ENCODE measurements at regions not wholly inside any gene's neighbourhood (a gene's known extent, or its start where the extent isn't known, plus 50 kb on each side); places are given as distances from the start of the nearest gene placed in this dataset.

DNA sequence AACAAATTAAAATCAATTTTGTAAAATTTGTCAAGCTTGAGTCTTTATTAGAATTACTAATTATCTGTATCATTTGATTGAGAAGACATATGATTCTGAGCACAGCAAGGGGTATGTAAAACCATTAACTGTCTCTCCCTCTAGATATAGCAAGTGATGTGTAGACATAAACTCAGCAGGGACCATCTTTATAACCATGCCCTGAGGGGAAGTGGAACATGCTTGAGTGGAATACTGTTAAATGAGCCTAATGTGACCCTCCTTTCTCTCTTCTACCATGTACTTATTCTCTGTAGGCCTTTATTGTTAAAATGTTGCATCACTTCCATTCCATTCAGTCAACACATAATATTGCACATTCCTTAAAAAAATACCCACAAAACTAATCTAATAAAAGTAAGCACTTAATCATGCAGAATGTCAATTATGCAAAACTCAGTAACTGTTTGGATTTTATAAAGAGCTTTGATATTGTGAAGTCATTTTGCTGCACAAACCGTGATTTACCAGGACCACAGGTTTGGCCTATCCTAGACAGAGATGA is 896.6 kb upstream of the MANEA start:
- TF ChIP-seq EZH2 (IDR thresholded peaks at IDR 0.05; ENCODE audit: borderline replicate concordance, low read depth, low read length, severe bottlenecking) (no peak), FOS (IDR thresholded peaks at IDR 0.05; ENCODE audit: borderline replicate concordance, insufficient read depth, low read length) (no peak), CTCF (IDR thresholded peaks at IDR 0.05; ENCODE audit: extremely low read depth in 1 of 2, insufficient read depth in 1 of 2, low read depth in 1 of 2, low read length in 2 of 2) (no peak), POLR2A (IDR thresholded peaks at IDR 0.05; ENCODE audit: low read depth, low read length) (no peak), JUN (IDR thresholded peaks at IDR 0.05; ENCODE audit: borderline replicate concordance, insufficient read depth, insufficient read length, low read depth) (no peak), GATA2 (IDR thresholded peaks at IDR 0.05; ENCODE audit: insufficient read depth, insufficient read length, low read depth, low read length) (no peak), MYC (IDR thresholded peaks at IDR 0.05; ENCODE audit: low read depth, low read length) (no peak)
- TF ChIP-seq, protein P1, sequence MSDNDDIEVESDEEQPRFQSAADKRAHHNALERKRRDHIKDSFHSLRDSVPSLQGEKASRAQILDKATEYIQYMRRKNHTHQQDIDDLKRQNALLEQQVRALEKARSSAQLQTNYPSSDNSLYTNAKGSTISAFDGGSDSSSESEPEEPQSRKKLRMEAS (IDR thresholded peaks at IDR 0.05; ENCODE audit: insufficient read depth, insufficient read length), result no peak
